Ovary (tissue), 3 donors: ENCODE measurements at regions not wholly inside any gene's neighbourhood (a gene's known extent, or its start where the extent isn't known, plus 50 kb on each side); places are given as distances from the start of the nearest gene placed in this dataset.

Experiments
- POLR2A ChIP-seq: fragments of 450-650 bp; IDR thresholded peaks from one replicate; pipeline ENCODE4 v1.6.1; 2017; ENCODE audit warnings: antibody characterized with exemption, mild to moderate bottlenecking, moderate library complexity
- TF ChIP-seq, protein P1 (sequence below), 3 donors: fragments of 450-650 bp in 2 of 3; fragments of 200-600 bp in 1 of 3; IDR thresholded peaks; one replicate each; pipeline versions ENCODE4 v1.5.1 to v1.8.0; 2016 to 2022; ENCODE audit warnings: antibody characterized with exemption in 3 of 3, mild to moderate bottlenecking in 1 of 3
- donor health status: DM: no; HTN: no; CAD: no.

DNA sequence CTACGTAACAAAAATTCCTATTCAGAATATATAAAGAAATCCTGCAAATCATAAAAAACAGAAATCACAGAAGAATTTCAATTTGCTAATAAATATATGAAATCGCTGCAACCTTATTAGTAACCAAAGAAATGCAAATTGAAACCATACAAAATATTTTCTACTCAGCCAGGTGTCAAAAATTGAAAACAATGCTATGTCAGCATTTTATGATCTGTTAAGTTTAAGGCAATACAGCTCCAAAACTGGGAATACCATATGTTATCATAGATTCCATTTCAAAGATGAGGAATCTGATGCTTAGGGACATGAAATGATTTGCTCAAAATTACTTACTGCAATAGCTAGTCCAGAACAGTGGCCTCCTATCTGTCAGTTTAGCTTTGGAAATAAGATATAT lies 168.9 kb downstream of the ID4 start:
- TF ChIP-seq, protein P1, sequence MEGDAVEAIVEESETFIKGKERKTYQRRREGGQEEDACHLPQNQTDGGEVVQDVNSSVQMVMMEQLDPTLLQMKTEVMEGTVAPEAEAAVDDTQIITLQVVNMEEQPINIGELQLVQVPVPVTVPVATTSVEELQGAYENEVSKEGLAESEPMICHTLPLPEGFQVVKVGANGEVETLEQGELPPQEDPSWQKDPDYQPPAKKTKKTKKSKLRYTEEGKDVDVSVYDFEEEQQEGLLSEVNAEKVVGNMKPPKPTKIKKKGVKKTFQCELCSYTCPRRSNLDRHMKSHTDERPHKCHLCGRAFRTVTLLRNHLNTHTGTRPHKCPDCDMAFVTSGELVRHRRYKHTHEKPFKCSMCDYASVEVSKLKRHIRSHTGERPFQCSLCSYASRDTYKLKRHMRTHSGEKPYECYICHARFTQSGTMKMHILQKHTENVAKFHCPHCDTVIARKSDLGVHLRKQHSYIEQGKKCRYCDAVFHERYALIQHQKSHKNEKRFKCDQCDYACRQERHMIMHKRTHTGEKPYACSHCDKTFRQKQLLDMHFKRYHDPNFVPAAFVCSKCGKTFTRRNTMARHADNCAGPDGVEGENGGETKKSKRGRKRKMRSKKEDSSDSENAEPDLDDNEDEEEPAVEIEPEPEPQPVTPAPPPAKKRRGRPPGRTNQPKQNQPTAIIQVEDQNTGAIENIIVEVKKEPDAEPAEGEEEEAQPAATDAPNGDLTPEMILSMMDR (IDR thresholded peaks at IDR 0.05), result no peak
- TF ChIP-seq POLR2A, result no peak
